Endothelial cell of umbilical vein (primary cell): ENCODE measurements at regions not wholly inside any gene's neighbourhood (a gene's known extent, or its start where the extent isn't known, plus 50 kb on each side); places are given as distances from the start of the nearest gene placed in this dataset.

Experiments
- EZH2 ChIP-seq: IDR thresholded peaks from 2 replicates; pipeline ENCODE4 v1.6.1; 2012; ENCODE audit warnings: borderline replicate concordance, low read depth, mild to moderate bottlenecking, moderate library complexity, low read length, inconsistent platforms; ENCODE audit not compliant: severe bottlenecking
- FOS ChIP-seq: IDR thresholded peaks from 2 replicates; pipeline ENCODE4 v1.6.1; 2011; ENCODE audit warnings: mild to moderate bottlenecking, low read length, moderate library complexity, borderline replicate concordance; ENCODE audit not compliant: insufficient read depth
- MAX ChIP-seq: IDR thresholded peaks from 2 replicates; pipeline ENCODE4 v1.6.1; 2011; ENCODE audit not compliant: insufficient read depth, insufficient read length
- POLR2A ChIP-seq: IDR thresholded peaks from 2 replicates; pipeline ENCODE4 v1.6.1; 2012; ENCODE audit warnings: low read depth, mild to moderate bottlenecking, control low read depth, low read length
- TF ChIP-seq, protein P1 (sequence below), 2 donors: IDR thresholded peaks; 1 replicate in 1 of 2; 2 replicates in 1 of 2; pipeline ENCODE4 v1.5.1; 2011; ENCODE audit warnings: low read length in 2 of 2, mild to moderate bottlenecking in 2 of 2, moderate library complexity in 2 of 2, control low read depth in 1 of 2, inconsistent platforms in 1 of 2, low read depth in 1 of 2; ENCODE audit not compliant: insufficient read depth in 1 of 2; ENCODE audit errors: extremely low read depth in 1 of 2

- TF ChIP-seq POLR2A (no peak), MAX (no peak), EZH2 (no peak), FOS (no peak)
- TF ChIP-seq, protein P1, sequence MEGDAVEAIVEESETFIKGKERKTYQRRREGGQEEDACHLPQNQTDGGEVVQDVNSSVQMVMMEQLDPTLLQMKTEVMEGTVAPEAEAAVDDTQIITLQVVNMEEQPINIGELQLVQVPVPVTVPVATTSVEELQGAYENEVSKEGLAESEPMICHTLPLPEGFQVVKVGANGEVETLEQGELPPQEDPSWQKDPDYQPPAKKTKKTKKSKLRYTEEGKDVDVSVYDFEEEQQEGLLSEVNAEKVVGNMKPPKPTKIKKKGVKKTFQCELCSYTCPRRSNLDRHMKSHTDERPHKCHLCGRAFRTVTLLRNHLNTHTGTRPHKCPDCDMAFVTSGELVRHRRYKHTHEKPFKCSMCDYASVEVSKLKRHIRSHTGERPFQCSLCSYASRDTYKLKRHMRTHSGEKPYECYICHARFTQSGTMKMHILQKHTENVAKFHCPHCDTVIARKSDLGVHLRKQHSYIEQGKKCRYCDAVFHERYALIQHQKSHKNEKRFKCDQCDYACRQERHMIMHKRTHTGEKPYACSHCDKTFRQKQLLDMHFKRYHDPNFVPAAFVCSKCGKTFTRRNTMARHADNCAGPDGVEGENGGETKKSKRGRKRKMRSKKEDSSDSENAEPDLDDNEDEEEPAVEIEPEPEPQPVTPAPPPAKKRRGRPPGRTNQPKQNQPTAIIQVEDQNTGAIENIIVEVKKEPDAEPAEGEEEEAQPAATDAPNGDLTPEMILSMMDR (IDR thresholded peaks at IDR 0.05; ENCODE audit: extremely low read depth in 1 of 2, insufficient read depth in 1 of 2, low read depth in 1 of 2, low read length in 2 of 2): no peak
Measured at GRCh38 chr2:821546-821945, 129.1 kb upstream of the SNTG2 start.
